Activated CD4-positive, alpha-beta T cell treated with anti-CD3 and anti-CD28 coated beads, Interleukin-2, Interleukin-6, amounts not matched to agents 100 ng/mL and 50 ng/mL, durations not matched to agents 16 hours and 8 hours (primary cell): ENCODE measurements at regions not wholly inside any gene's neighbourhood (a gene's known extent, or its start where the extent isn't known, plus 50 kb on each side); places are given as distances from the start of the nearest gene placed in this dataset.

Experiments
- DNase-seq: peaks from one replicate; pipeline ENCODE4 v3.0.0-alpha.2; 2020

GRCh38 chr16:35736546-35736945 is 2277.1 kb downstream of the TP53TG3F start:
- no peak for DNase-seq

- no peak for DNase-seq
Measured at GRCh38 chr16:35737076-35737475, 2277.7 kb downstream of the TP53TG3F start.

DNA sequence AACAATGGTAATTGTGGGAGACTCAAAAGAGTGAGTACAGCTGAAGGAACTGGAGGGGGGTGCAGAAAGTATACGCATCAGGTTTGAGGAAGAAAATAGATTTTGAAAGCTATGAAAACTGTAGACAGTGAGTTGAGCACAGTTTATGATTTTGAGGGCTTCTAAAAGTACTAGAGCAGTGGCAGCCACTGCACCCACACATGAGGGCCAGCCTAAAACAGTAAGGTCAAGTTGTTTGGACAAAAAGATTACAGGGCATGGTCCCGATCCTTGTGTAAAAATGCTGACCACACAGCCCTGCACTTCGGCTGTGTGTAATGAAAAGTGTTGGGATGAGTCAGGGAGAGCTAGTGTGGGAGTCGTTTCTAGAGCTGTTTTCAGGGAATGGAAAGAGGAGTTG is 2282.1 kb downstream of the TP53TG3F start:
- no peak for DNase-seq

DNA sequence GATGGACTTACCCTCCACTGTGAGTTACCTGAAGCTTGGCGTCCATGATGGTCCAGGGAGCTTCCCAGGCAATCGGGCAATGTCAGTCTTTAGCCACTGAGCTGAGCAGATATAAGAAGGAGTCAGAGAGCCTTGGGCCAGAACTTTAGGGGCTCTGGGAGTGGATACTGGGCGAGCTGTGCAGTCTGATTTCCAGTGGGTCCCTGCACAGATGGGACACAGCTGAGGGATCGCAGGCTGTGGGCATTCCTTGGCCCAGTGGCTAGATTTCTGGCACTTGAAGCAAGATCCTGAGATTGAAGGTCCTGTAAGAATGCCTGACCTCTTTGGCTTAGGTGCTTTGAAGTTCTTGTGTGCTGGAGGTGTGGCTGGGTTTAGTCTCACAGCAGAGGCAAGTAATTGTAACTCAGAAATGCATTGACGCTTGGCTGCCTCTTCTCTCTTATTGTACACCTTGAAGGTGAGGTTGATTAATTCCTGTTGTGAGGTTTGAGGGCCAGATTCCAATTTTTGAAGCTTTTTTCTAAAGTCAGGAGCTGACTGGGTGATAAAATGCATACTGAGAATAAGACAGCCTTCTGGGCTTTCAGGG is 2283.8 kb downstream of the TP53TG3F start:
- no peak for DNase-seq

DNA sequence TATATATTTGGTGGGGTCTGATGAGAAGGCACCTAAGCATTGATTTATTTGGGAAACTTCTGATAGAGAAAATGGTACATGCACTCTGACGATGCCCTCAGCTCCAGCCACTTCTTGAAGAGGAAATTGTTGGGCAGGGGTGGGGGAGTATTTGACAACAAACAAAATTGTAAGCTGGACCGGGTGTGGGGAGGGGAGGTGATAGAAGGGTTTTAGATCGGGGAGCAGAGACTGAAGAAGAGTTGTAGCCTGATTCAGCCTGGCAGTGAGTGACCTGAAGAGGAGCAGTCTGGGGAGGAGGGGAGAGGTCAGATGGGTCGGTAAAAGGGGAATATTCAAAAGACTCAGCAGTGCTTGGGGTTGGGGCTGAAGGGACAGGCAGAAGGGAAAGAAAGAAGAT is 2284.7 kb downstream of the TP53TG3F start:
- DNase-seq: no peak

- no peak for DNase-seq
Measured at GRCh38 chr16:35744726-35745125, 2285.3 kb downstream of the TP53TG3F start.

DNA sequence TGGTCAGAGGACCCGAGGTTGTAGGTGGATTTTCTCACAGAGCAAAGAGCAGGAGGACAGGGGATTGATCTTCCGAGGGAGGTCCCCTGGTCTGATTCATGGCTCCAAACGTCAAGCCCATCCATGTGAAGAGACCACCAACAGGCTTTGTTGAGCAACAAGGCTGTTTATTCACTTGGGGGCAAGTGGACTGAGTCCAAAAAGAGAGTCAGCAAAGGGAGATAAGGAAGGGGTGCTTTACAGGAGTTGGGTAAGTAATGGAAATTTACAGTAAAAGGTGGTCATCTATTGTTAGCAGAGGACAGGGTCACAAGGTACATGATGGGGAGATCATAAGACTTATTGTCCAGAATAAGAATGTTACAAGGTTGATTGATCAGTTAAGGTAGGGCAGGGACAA is 2285.8 kb downstream of the TP53TG3F start:
- DNase-seq: no peak

- no peak for DNase-seq
Measured at GRCh38 chr16:35745821-35746248, 2286.4 kb downstream of the TP53TG3F start.

- DNase-seq: no peak
Measured at GRCh38 chr16:35746281-35746962, 2287.0 kb downstream of the TP53TG3F start.

DNA sequence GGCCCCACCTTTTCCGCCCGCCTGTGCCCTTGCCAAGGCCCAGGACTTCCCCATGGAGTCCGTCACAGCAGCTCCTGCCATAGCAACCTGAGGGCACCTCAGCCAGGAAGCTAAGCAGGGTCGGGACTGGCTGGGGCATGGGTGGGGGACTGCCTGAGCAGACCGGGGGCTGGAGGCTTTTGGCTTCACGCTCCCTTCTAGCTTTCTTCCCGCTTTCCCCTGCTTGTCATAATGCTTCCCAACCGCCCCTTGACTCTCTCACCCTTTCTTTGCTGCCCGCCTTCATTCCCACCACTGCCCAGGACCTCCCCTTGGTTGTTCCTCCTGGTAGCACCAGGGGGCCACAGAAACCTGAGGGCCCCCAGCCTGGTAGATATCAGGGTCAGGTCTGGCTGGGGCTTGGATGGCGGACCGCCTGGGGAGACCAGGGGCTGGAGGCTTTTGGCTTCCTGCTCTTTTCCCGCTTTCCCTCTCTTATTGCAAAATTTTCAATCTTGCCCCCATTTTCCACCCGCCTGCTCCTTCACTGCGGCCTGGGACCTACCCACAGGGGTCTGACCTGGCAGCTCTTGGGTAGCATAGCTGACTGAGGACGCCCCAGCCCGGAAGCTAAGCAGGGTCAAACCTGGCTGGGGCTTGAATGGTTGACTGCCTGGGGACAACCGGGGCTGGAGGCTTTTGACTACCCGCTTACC is 2287.7 kb downstream of the TP53TG3F start:
- DNase-seq: no peak

DNA sequence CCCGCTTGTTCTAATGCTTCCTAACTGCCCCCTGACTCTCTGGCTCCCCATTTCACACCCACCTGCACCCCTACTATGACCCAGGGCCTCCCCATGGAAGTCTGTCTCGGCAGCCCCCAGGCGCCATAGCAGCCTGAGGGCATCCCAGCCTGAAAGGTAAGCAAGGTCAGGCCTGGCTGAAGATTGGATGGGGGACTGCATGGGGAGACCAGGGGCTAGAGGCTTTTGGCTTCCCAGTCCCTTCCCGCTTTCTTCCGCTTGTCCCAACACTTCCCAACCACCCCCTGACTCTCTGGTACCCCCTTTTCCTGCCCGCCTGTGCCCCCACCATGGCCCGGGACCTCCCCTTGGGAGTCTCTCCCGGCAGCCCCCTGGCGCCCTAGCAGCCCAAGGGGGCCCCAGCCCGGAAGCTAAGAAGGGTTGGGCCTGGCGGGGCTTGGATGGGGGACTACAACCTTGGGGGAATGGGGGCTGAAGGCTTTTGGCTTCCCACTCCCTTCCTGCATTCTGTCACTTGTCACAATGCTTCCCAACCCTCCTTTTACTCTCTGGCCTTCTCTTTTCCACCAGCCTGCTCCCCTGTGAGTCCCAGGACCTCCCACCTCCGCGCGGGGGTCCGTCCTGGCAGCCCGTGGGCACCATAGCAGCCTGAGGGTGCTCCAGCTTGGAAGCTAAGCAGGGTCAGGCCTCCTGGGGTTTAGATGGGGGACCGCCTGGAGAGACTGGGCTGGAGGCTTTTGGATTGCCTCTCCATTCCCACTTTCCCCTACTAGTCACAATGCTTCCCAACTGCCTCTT is 2288.4 kb downstream of the TP53TG3F start:
- no peak for DNase-seq

GRCh38 chr16:35748621-35749252 is 2289.3 kb downstream of the TP53TG3F start:
- DNase-seq: no peak

DNA sequence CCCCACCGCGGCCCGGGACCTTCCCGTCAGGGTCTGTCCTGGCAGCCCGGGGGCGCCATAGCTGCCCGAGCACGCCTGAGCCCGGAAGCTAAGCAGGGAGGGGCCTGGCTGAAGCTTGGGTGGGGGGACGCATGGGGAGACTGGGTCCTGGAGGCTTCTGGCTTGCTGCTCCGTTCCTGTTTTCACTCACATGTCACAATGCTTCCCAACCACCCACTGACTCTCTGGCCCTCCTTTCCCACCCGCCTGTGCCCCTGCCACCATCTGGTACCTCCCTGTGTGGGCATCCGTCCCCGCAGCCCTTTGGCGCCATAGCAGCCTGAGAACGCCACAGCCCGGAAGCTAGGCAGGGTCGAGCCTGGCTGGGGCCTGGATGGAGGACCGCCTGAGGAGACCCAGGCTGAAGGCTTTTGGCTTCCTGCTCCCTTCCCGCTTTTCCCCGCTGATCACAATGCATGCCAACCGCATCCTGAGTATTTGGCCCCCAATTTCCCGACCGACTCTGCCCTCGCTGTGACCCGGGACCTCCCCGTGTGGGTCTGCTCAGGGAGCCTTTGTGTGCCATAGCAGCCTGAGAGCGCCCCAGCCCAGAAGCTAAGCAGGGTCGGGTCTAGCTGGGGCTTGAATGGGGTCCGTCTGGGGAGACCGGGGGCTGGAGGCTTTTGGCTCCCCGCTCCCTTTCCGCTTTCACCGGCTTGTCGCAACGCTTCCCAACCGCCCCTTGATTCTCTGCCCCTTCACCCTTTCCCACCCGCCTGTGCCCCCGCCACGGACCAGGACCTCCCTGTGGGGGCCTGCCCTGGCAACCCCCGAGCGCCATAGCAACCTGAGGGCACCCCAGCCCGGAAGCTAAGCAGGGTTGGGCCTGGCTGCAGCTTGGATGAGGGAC is 2290.1 kb downstream of the TP53TG3F start:
- DNase-seq: no peak

- no peak for DNase-seq
Measured at GRCh38 chr16:35750157-35750689, 2290.8 kb downstream of the TP53TG3F start.

- DNase-seq: no peak
Measured at GRCh38 chr16:35750701-35751104, 2291.3 kb downstream of the TP53TG3F start.

DNA sequence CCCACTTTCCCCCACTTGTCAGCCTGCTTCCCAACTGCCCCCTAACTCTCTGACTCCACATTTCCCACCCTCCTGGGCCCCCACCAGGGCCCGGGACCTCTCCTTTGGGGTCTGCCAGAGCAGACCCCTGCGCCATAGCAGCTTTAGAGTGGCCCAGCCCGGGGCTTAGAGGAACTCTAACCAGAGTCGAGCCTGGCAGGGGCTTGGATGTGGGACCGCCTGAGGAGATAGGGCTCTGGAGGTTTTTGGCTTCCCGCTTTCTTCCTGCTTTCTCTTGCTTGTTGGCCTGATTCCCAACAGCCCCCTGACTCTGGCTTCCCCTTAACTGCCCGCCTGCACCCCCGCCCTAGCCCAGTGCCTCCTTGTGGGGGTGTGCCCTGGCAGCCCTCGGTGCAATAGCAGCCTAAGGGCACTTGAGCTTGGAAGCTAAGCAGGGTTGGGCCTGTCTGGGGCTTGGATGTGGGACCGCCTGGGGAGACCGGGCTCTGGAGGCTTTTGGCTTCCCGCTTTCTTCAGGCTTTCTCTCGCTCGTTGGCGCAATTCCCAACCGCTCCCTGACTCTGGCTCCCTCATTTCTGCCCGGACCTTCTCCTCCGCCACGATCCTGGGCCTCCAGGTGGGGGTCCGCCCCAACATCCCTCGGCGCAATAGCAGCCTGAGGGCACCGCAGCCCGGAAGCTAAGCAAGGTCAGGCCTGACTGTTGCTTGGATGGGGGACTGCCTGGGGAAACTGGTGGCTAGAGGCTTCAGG is 2292.0 kb downstream of the TP53TG3F start:
- no peak for DNase-seq

- no peak for DNase-seq
Measured at GRCh38 chr16:35752012-35752772, 2292.8 kb downstream of the TP53TG3F start.

- no peak for DNase-seq
Measured at GRCh38 chr16:35752773-35753558, 2293.6 kb downstream of the TP53TG3F start.
